ENCODE measurements at regions not wholly inside any gene's neighbourhood (a gene's known extent, or its start where the extent isn't known, plus 50 kb on each side); places are given as distances from the start of the nearest gene placed in this dataset.

DNA sequence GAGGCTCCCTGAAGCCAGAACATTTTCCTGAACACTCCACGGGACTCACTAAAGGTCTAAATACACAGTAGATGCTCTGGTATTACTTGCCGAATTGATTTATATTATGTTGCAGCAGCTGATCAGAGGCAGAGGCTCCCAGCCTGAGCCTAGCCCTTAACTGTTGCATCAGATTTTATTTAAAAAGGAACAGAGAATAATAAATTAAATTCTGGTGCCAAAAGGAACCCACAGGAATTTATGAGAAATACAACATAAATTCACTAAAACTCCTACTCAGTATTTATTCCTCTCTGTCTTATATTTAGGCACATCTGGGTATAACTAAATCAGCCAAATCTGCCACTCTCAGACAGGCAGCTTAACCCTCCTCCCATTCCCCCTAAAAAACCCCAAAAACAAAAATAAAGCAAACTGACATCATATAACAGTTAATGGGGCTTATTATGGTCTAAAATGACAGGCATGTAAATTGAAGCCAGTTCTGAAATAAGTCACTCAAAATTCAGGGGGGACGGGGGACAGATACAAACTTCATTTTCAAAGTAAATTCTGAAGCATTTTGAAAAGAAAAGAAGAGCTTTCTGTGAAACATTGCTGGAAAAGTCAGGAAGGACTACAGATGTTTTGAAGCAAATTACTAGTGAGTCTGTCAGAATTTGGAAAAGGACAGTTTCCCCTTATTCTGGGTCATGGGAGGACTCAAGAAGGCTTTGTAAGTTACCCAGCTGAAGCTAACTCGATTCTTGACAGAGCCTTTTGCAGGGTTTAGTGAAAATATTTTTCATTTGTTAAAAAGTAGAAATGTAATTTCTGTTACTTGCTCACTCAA lies 53.8 kb upstream of the CORO2B start:
- no peak for DNase-seq
- Histone ChIP-seq H3K4me1 (peaks cover 5% of the 10 kb centered on the region; the same call in 1 of the 2 replicates), H3K4me3 (ENCODE audit: low read depth, low read length) (no peak overlapping the region), H3K27me3 (replicated peaks; ENCODE audit: control insufficient read depth, insufficient read depth, low read length) (no peaks in the 10 kb centered on the region), H3K36me3 (ENCODE audit: control insufficient read depth, insufficient read depth, low read length) (no peaks in the 10 kb centered on the region), H3K9me3 (no peaks in the 10 kb centered on the region)
- ChIA-PET POLR2A (no interaction called here), CTCF (no interaction called here)
- Mint-ChIP-seq H3K9me3 (ENCODE audit: unreplicated experiment) (no peaks in the 10 kb centered on the region), H3K36me3 (ENCODE audit: insufficient read depth, unreplicated experiment) (no peaks in the 10 kb centered on the region), H3K27me3 (ENCODE audit: insufficient read depth, unreplicated experiment) (peaks cover 21% of the 10 kb centered on the region), H3K27ac (ENCODE audit: unreplicated experiment) (no peak overlapping the region), H3K4me1 (ENCODE audit: low read depth, unreplicated experiment) (no peaks in the 10 kb centered on the region), H3K4me3 (ENCODE audit: unreplicated experiment) (no peak overlapping the region)
- TF ChIP-seq, protein P1, sequence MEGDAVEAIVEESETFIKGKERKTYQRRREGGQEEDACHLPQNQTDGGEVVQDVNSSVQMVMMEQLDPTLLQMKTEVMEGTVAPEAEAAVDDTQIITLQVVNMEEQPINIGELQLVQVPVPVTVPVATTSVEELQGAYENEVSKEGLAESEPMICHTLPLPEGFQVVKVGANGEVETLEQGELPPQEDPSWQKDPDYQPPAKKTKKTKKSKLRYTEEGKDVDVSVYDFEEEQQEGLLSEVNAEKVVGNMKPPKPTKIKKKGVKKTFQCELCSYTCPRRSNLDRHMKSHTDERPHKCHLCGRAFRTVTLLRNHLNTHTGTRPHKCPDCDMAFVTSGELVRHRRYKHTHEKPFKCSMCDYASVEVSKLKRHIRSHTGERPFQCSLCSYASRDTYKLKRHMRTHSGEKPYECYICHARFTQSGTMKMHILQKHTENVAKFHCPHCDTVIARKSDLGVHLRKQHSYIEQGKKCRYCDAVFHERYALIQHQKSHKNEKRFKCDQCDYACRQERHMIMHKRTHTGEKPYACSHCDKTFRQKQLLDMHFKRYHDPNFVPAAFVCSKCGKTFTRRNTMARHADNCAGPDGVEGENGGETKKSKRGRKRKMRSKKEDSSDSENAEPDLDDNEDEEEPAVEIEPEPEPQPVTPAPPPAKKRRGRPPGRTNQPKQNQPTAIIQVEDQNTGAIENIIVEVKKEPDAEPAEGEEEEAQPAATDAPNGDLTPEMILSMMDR (IDR thresholded peaks at IDR 0.05; ENCODE audit: insufficient read depth in 1 of 2, low read depth in 1 of 2, low read length in 1 of 2, severe bottlenecking in 1 of 2, unreplicated experiment in 1 of 2) = no peak
- no TSS peak for BruUV-seq (replicated peaks)
- intact Hi-C loops (cut with micrococcal nuclease; ENCODE audit: unreplicated experiment) = no loop called here

DNA sequence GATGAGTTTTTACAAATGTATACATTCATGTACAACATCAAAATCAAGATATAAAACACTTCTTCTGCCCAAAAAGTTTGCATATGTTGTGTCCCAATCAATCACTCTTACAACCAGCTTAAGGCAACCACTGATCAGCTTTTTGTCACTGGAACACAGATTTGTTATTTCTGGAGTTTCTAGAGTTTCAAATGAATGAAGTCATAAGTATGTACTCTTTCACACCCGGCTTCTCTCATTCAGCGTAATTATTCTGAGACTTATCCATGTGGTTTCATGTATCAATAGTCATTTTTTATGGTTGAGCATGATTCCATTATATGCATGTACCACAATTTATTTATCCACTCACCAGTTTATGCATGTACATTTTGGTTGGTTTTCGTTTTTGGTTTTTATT lies 53.0 kb upstream of the CORO2B start:
- peaks cover 5% of the 10 kb centered on the region; the same call in 1 of the 2 replicates for H3K4me1 ChIP-seq
- H3K9me3 ChIP-seq = no peaks in the 10 kb centered on the region
- Mint-ChIP-seq H3K27ac (ENCODE audit: unreplicated experiment) (no peak overlapping the region), H3K4me1 (ENCODE audit: low read depth, unreplicated experiment) (no peaks in the 10 kb centered on the region), H3K36me3 (ENCODE audit: insufficient read depth, unreplicated experiment) (no peaks in the 10 kb centered on the region), H3K4me3 (ENCODE audit: unreplicated experiment) (no peak overlapping the region), H3K27me3 (ENCODE audit: insufficient read depth, unreplicated experiment) (peaks cover 21% of the 10 kb centered on the region), H3K9me3 (ENCODE audit: unreplicated experiment) (peaks cover 4% of the 10 kb centered on the region)
- TF ChIP-seq, protein P1 (IDR thresholded peaks at IDR 0.05; ENCODE audit: insufficient read depth in 1 of 2, low read depth in 1 of 2, low read length in 1 of 2, severe bottlenecking in 1 of 2, unreplicated experiment in 1 of 2) = no peak
- no peak for DNase-seq
- no peaks in the 10 kb centered on the region for H3K27me3 ChIP-seq (replicated peaks; ENCODE audit: control insufficient read depth, insufficient read depth, low read length)
- ChIA-PET POLR2A (no interaction called here), CTCF (no interaction called here)
- no peaks in the 10 kb centered on the region for H3K36me3 ChIP-seq (ENCODE audit: control insufficient read depth, insufficient read depth, low read length)
- BruUV-seq (replicated peaks) = no TSS peak
- intact Hi-C loops (cut with micrococcal nuclease; ENCODE audit: unreplicated experiment) = no loop called here
- H3K4me3 ChIP-seq (ENCODE audit: low read depth, low read length) = no peak overlapping the region

DNA sequence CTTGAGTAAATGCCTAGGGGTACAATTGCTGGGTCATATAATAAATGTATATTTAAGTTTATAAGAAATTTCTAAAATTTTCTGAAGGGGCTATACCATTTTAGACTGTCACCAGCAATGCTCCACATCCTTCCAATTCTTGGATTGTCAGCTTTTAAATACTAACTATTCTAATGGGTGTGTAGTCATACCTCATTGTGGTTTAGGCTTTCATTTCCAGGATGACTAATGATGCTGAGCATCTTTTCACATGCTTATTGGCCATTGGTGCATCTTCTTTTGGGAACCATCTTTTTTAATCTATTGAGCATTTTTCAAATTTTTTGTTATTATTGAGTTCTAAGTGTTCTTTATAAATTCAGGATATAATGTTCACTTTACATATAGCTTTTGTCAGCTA lies 52.5 kb upstream of the CORO2B start:
- Histone ChIP-seq H3K9me3 (no peaks in the 10 kb centered on the region), H3K36me3 (ENCODE audit: control insufficient read depth, insufficient read depth, low read length) (no peaks in the 10 kb centered on the region), H3K27me3 (replicated peaks; ENCODE audit: control insufficient read depth, insufficient read depth, low read length) (no peaks in the 10 kb centered on the region), H3K4me3 (ENCODE audit: low read depth, low read length) (no peak overlapping the region), H3K4me1 (peaks cover 5% of the 10 kb centered on the region; the same call in 1 of the 2 replicates)
- intact Hi-C loops (cut with micrococcal nuclease; ENCODE audit: unreplicated experiment) = no loop called here
- H3K4me3 Mint-ChIP-seq (ENCODE audit: unreplicated experiment) = no peak overlapping the region
- ChIA-PET CTCF (no interaction called here), POLR2A (no interaction called here)
- no TSS peak for BruUV-seq (replicated peaks)
- TF ChIP-seq, protein P1 (IDR thresholded peaks at IDR 0.05; ENCODE audit: insufficient read depth in 1 of 2, low read depth in 1 of 2, low read length in 1 of 2, severe bottlenecking in 1 of 2, unreplicated experiment in 1 of 2) = no peak
- peaks cover 18% of the 10 kb centered on the region for H3K27me3 Mint-ChIP-seq (ENCODE audit: insufficient read depth, unreplicated experiment)
- no peaks in the 10 kb centered on the region for H3K36me3 Mint-ChIP-seq (ENCODE audit: insufficient read depth, unreplicated experiment)
- H3K9me3 Mint-ChIP-seq (ENCODE audit: unreplicated experiment) = peaks cover 8% of the 10 kb centered on the region
- no peaks in the 10 kb centered on the region for H3K4me1 Mint-ChIP-seq (ENCODE audit: low read depth, unreplicated experiment)
- DNase-seq = no peak
- no peak overlapping the region for H3K27ac Mint-ChIP-seq (ENCODE audit: unreplicated experiment)
